Hematopoietic multipotent progenitor cell treated with erythropoietin and hydrocortisone succinate and interleukin-3 and kit ligand, for 8 days (in vitro differentiated cells): ENCODE measurements at regions not wholly inside any gene's neighbourhood (a gene's known extent, or its start where the extent isn't known, plus 50 kb on each side); places are given as distances from the start of the nearest gene placed in this dataset.

ENCODE experiments used
- DNase-seq: peaks from one replicate; pipeline ENCODE4 v3.0.0-alpha.2; 2015

DNA sequence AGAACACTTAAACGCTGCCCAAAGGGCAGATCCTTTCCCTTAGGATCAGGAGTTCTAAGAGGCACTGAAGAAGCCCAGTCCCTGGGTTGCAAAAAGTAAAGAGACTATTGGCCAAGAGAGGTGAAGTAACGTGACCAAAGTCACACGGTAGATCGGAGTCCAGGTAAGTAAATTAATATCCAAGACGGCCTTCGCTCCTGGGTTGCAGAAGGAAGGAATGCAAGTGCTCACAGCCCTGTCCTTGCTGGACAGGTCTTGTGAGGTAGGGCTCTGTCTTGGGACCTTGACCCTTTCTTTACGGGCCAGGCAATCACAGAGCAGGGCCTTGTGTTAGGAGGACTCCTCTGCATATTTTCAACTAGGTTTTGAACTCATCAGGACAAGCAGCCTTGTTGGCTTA is 243.7 kb upstream of the PDE10A start:
- DNase-seq, result no peak

DNA sequence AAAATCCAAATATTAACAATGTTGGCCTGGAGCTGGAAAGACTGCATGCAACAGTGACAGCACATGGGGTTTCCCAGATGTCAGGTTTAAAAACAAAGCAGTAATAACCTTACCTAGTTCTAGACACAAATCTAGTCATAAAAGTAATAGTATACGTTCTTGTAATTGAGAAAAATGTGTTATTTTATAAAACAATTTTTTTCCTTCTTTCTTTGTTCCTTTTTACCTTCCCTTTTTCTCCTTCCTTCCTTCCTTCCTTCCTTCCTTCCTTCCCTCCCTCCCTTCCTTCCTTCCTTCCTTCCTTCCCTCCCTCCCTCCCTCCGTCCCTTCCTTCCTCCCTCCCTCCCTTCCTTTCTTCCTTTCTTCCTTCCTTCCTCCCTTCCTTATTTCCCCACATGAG is 242.7 kb upstream of the PDE10A start:
- no peak for DNase-seq

DNA sequence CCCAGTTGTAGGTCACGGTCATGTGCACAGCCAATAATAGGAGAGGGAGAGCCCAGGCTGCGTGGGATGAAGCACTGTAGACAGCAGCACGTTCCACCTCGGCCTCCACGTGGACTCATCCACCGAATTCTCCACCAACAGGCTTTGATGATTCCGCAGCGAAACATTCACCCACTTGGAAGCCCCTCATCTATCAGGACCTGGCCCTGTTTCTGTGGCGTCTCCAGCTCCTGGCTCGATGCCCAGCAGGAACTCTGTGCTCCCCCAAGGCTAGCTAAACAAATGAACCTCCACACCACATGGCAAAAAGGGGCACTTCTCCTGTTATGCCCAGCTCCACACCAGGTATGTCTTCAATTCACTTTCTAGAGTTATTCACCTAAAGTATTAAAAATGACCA is 237.9 kb upstream of the PDE10A start:
- DNase-seq, result no peak

DNA sequence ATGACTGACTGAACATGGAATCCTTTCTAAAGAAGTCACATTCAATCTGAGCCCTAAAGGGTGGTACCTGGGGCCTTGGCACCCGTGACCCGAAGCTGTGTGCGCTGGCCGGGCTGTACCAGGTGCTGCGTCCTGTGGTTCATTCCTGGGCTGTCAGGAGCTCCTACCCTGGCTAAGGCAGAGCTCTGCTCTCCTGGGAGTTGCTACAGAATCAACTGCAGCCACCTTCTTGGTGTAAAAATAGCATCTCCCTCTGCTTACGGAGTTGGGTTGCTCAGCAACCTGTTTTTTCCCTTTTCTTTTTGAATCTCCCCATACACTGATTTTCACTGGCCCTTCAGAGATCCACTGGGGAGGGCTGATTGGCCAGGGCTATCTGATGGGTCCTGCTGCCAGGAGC is 236.6 kb upstream of the PDE10A start:
- no peak for DNase-seq

DNA sequence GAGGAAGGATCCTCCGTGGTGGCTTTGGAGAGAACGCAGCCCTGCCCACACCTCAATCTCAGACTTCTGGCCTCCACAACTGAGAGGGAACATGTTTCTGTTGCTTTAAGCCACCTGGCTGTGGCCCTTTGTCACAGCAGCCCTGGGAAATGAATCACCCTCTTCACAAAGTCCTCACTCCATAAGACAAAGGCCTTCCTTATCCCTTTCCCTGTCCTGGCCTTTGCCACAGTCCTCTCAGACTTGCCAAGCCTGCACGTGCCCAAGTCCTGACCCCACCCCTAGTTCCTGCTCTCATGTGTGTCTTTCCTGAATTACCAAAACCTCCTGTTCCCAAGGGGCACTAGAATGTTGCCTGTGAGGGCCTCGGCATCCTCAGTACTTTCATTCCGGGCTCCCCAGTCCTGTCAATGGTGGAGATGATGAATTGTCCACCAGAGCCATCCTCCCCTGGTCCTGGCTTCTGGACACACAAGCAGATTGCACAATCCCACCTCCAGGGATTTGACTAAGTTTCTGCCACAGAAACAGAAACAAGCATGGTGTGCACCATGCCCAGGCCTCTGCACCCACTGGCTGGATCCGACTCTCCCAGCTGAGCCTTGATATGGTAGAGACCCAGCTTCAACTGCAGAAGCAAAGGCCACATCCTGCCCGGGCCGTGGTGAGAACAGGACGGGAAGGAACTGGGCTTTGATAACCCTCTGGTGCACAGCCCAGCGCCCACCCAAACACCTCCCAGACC is 232.6 kb upstream of the PDE10A start:
- DNase-seq, result no peak

DNA sequence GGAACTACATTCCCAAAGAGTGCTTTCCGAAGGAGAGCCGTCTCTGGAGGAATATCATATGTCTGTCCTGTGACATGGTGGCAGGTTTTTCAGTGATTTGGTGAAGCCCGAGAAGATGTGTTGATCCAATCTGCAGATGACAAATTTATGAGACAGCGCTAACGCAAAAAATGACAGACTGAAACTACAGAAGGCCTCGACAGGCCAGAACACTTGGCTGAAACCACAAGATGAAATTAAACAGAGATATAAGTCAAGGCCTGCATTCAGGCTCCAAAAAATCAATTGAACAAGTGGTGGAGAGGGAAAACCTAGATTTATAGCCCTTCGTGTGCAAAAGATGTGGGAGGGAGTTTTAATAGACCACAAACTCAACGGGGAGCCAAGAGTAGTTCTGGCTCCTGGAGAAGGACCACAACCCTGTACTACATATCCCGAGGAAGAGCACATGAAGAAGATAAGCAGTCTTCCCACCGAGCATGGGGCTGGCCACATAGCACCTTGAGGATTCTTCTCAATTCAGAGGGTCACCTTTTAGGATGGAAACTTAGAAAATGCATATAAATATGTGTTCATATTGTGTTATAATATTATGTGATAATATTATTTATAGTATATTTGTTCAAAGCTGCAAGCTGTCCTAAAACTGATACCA is 231.3 kb upstream of the PDE10A start:
- DNase-seq, result no peak

DNA sequence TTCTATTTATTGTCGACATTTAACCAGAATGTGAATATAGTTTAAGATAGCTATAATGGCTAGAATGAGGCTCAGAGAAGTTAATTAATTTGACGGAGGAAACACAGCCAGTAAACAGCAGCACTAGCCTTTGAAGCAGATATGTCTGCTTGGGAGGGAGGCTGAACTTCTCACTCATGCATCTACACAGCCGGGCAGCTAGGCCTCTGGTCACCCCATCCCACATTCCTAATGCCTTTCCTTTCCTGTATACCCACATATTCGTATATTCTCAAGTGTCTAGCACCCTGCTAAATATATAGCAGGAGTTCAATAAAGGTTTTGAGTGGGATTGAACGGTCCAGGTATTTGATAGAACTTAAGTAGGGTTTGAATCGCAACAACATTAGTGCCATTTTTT is 230.4 kb upstream of the PDE10A start:
- no peak for DNase-seq

DNA sequence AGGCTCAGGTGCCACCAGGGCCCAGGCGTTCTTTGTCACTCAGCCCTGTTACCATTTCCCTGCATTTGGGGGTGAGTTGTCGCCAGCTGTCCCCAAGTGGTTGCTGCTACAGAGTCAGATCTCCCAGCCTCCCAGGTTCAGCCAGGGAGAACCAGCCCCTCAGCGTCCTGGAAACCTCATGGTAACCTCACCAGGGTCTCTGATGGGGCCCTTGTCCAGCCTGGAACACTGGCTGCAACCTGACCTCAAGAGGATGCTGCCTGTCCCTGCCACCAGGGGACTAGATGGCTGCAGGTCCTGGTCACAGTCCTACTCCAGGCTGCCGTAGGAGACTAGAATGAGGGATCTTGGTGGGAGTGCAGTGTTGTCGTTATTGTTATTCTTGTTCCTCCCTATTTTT is 228.3 kb upstream of the PDE10A start:
- DNase-seq, result no peak

DNA sequence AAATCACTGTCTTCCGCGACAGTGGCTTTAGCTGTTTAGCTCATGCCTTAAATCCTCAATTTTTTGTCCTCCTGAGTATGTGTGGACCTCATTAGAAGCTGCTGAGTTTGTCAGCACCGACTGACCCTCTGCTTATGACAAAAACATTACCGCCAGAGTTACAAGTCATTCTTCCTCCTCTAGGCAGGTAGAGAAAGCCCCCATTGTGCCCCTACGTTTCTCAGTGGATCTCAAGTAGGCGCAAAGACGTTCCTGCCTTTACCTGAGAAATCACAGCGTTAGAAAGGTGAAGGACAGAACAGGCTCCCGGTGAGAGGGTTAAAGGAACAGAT is 227.3 kb upstream of the PDE10A start:
- no peak for DNase-seq

DNA sequence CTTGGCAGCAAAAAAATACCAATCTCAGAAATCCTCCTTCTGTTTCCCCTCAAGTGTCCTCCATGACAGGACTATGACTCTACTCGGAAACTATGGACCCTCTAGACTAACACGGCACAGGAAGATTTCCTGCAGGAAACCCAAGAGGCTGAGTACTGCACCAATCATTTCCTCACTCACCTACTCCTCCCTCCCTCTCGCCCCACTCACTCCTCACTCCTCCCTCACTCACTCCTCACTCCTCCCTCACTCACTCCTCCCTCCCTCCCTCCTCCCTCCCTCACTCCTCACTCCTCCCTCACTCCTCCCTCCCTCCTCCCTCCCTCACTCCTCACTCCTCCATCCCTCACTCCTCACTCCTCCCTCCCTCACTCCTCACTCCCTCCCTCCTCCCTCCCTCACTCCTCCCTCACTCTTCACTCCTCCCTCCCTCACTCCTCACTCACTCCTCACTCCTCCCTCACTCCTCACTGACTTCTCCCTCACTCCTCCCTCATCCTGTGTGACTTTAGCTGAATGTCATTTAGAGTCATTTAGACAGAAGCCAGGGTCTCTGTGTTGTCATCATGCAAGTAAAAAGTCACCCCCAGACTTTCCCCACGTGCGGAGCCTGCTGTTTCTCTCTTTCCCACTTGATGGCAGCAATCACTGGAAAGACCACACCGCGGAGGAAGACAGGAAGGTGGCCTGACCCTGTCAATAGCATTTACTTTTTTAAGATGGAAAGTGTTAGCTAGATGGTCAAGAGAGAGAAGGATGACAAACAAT is 226.8 kb upstream of the PDE10A start:
- peak; percentile 15 for DNase-seq

DNA sequence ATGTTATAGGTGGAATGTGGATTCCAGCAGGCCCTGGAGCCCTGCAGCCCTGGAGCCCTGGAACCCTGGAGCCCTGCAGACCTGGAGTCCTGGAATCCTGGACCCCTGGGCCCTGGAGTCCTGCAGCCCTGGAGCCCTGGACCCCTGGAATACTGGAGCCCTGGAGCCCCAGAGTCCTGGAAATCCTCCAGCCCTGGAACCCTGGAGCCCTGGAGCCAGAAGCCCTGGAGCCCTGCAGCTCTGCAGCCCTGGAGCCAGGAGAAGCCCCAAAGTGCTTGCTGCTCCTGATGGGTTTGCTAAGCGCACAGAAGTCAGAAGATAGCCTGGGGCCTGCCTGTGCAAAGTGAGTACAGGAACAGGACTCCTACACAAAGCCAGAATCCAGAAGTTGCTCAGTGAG is 223.1 kb upstream of the PDE10A start:
- no peak for DNase-seq

DNA sequence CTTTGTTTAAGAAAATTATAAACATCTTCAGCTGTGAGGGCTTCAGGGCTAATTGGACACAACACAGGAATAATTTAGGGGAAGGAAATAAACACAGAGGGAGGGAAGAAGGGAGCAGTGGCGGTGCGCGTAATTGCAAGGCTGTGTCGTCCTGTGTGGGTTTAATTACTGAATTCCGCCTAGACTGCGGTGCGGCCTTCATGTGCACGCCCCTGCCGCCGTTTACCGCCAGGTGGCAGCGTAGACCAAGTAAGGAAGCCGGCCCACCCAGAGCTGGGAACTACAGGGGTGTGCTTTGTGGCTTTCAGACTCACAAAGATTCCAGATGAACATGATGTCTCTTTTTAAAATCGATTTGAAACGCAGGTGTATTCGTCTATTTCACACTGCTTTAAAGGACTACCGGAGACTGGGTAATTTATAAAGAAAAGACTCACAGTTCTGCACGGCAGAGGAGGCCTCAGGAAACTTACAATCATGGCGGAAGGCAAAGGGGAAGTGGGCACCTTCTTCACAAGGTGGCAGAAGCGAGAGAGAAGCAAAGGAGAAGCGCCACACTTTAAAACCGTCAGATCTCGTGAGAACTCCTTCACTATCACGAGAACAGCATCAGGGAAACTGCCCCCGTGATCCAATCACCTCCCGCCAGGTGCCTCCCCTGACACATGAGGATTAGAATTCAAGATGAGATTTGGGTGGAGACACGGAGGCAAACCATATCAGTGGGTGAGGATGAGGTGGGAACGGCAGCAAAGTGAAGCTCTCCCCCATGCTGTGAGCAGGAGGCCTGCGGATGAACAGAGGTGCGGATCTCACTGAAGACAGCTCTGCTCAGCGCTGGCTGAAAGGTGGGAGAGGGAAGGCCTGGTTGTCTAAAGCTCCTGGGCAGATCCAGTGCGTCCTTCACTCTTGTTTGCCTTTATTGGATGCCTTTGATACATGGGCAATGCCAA is 222.0 kb upstream of the PDE10A start:
- peak; percentile 71 for DNase-seq

DNA sequence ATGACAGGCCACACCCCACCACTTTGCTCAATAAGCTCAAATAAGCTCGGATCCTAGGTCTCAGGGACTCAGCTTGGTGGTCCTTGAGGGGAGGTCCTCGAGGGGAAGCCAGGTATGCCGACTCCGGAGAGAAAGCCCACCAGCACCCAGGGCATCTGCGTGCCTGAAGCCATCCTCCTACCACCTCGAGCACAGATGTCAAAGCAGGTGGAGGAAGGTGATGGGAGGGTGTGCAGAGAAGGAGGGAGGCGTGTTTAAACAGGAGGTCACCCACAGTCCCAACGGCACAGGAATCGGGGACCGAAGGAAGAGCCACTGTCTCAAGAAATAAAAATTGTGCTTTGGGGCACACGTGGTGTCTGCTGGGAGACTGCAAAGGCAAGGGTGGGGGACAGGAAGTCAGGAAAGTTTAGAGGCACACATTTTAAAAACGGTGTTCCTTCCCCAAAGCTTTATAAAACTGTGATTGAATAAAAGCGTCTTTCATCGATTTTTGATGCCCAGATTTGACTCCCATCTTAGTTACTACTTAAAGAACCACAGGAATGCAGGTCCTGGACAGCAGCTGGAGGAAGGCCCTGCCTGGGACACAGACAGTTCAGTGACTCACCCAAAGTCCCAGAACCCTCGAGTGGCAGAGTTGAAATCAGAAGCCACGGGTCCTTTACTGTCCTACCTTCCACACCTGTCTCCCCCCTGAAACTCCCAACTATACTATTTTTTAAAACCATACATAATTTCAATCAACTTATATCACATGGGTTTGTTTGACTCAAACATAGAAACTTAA is 221.0 kb upstream of the PDE10A start:
- DNase-seq, result no peak

DNA sequence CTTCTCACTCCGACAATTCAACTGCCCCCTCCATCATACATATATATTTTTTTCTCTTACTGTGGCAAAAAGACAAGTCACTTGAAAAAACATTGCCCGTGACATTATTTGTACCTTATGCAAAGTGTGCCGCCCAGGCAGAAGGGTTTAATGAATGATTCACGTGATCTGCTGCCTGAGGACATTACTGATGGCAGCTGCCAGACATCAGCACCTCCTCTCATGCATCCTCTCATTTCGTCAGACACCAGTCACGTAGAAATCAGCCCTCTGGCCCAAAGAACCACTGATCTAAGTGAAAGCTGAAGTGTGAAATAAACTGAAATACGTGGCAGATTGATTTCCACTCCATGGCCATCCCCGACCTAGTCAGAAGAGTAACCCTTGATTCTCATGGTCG is 218.8 kb upstream of the PDE10A start:
- no peak for DNase-seq

DNA sequence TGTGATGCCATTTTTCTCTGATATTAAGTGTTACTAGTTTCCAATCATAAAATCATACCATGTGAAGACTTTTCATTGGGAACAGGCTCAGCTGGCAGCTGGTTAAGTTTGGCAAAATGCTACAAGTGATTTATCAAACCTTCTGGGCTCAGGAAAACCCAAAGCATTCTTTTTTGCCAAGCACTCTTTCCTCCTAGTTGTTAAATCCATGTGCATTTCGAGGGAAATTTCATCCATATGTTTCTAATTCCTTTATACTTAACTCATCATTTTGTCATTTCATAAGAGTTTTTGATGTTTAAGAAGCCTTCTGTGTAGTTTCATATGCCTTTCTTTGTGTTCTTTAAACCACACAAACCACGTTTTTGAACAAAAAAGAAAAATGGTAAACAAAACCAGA is 217.6 kb upstream of the PDE10A start:
- DNase-seq, result no peak

DNA sequence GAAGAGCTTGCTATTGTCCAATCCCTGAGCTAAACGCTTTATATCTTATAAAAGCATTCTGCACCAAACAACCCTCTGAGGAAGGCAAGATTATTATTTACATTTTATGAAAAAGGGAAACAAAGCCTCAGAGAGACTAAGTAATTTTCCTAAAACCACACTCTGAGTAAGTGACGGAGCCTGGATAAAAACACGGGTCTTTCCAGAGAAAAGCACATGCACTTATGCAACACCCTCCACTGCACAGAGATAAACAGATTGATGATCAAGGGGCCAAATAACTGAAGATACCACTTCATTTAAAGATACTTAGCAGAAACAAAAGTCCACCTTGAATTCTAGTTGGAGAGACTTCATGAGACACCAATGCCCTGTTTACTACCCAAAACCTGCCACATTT is 214.7 kb upstream of the PDE10A start:
- no peak for DNase-seq

DNA sequence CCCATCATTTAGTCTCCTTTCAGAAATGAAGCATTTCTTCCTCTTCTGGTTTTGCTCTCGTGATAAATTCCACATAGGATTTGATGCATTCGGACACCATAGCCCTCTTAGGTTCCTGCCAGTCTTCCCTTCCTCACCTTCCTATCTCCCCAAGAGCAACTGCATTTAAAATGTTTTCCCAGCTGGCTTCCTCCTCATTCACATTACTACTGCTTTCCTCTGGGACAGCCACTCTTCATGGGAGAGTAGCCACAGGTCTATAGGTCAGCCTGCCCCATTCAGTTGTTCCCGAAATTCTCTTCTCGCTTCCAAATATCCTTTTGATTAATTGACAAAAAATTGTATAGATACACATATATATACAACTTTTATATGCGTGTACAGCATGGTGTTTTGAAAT is 214.2 kb upstream of the PDE10A start:
- no peak for DNase-seq

DNA sequence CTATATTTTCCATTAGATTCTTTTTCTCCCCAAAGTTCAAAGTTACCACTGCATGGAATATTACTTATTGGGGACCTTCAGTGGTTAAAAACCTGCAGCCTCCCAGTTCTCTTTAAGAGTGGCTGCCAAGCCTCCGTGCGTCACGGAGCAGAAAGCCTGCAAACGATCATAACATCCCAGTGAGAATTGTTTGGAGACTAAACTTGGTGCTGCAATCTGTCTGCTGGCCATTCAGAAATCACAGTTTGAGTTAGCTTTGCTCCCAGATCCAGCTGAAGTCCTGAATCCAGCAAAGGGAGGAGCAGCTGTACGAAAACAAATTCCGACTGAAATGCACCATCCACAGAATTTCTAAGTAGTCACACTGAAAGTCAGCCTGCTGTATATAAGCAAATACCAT is 213.5 kb upstream of the PDE10A start:
- no peak for DNase-seq

DNA sequence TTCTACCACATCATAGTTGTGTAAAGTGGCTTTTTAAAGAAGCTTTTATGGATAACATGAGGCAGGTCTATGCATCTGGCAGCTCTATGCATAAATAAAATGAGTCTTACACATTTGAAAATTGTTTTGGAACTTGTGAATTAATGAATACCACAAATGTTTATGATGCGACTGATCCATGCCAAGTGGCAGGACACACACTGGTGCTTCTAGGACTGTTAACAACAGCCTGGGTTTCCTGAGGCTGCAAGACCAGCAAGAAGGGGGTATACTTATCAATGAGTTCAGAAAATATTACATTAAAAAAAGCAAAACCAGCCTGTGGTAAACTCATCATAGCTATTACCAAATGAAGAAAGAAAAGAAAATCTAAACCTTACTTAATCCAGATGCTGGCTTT is 212.9 kb upstream of the PDE10A start:
- no peak for DNase-seq

DNA sequence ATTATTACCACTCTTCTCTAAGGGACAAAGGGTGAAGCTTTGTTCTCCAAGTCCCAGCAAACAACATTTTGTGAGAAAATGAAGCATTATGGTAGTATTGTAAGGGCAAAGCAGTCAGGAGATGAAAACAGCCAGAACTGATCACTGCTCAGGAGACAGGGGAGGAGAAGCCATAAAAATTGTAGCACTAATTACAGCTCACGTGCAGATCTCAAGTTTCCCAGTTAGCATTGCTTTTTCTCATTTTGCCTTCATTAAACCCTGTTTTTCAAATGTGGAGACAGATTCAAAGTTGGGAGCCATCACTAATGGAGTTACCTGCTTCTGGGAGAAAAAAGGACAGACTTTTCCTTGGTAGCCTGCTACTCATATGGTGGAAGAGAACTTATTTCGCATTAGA is 210.9 kb upstream of the PDE10A start:
- DNase-seq, result no peak

DNA sequence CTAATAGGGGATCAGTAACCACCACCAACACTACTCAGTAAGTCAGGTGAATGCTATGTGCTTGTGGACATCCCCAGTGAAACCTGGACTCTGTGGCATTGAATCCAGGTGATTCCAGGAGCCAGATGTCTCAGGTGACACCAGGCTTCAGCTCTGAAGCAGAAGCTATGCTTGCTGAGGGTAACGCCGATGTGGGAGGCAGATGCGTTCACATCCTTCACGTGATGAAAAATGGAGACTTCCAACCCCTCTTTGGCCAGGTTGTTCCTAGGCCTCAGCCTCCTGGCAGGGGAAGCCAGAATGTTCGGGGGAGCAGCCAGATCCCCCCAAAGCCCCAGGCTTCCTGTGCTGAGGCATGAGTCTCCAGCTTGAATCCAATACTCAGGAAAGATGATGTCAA is 209.8 kb upstream of the PDE10A start:
- DNase-seq, result no peak

DNA sequence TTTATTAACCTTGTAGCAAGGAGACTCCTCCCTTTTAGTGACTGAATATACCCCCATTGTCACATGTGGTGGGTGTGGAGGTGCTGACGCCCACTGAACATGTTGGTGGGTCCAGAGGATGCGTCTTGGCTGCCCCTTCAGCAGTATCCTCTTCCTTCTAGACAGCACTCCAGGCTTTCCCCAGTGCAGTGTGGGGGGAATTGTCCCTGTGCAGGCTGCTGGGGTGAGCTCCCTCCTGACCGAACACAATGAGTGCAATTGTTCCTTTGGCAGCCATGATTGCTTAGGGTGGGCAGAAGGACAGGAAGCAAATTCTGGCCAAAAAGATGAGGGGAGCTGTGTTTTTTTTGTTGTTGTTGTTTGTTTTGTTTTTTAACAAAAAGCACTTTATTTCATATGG is 209.3 kb upstream of the PDE10A start:
- DNase-seq, result no peak
